Left ventricle myocardium inferior (tissue), 1 donor: ENCODE measurements at regions not wholly inside any gene's neighbourhood (a gene's known extent, or its start where the extent isn't known, plus 50 kb on each side); places are given as distances from the start of the nearest gene placed in this dataset.
"Not testable (repeated sequence)": the region's sequence is repeated elsewhere in the genome, so short reads cannot be mapped to it uniquely, and the experiment has no call there.

ENCODE experiments used
- DNase-seq: peaks from one replicate; pipeline ENCODE4 v3.0.0-alpha.2; 2020
- H3K27ac ChIP-seq: fragments of 200-600 bp; replicated peaks from 2 replicates; pipeline ENCODE4 v1.8.0; 2021
- H3K27me3 ChIP-seq: fragments of 200-600 bp; 2 replicates; pipeline ENCODE4 v1.8.0; 2021; ENCODE audit warnings: low read depth
- H3K36me3 ChIP-seq: fragments of 200-600 bp; 2 replicates; pipeline ENCODE4 v1.8.0; 2021
- H3K4me1 ChIP-seq: fragments of 200-600 bp; 2 replicates; pipeline ENCODE4 v1.8.0; 2021
- H3K4me3 ChIP-seq: fragments of 200-600 bp; 2 replicates; pipeline ENCODE4 v1.8.0; 2021; ENCODE audit warnings: mild to moderate bottlenecking, moderate library complexity
- H3K9me3 ChIP-seq: fragments of 200-600 bp; replicated peaks from 2 replicates; pipeline ENCODE4 v1.8.0; 2021
- intact Hi-C: fragments of 100-400 bp; cut with micrococcal nuclease; formaldehyde crosslinking; loops from one replicate; pipeline ENCODE4 v1.11.0; 2022
- TF ChIP-seq, protein P1 (sequence below): fragments of 200-600 bp; IDR thresholded peaks from 2 replicates; pipeline ENCODE4 v1.8.0; 2021; ENCODE audit warnings: antibody characterized with exemption, mild to moderate bottlenecking, borderline replicate concordance
- donor health status: DM: no; HTN: yes; CAD: no; lungs with severe emphysema.

GRCh38 chr4:181799561-181800069, 443.6 kb upstream of the TENM3 start:
- Histone ChIP-seq H3K4me3 (no peak overlapping the region), H3K27ac (no peak overlapping the region), H3K27me3 (no peaks in the 10 kb centered on the region), H3K4me1 (no peaks in the 10 kb centered on the region), H3K36me3 (no peaks in the 10 kb centered on the region), H3K9me3 (peaks cover 22% of the 10 kb centered on the region)
- intact Hi-C loops = no loop called here
- TF ChIP-seq, protein P1, sequence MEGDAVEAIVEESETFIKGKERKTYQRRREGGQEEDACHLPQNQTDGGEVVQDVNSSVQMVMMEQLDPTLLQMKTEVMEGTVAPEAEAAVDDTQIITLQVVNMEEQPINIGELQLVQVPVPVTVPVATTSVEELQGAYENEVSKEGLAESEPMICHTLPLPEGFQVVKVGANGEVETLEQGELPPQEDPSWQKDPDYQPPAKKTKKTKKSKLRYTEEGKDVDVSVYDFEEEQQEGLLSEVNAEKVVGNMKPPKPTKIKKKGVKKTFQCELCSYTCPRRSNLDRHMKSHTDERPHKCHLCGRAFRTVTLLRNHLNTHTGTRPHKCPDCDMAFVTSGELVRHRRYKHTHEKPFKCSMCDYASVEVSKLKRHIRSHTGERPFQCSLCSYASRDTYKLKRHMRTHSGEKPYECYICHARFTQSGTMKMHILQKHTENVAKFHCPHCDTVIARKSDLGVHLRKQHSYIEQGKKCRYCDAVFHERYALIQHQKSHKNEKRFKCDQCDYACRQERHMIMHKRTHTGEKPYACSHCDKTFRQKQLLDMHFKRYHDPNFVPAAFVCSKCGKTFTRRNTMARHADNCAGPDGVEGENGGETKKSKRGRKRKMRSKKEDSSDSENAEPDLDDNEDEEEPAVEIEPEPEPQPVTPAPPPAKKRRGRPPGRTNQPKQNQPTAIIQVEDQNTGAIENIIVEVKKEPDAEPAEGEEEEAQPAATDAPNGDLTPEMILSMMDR = no peak
- no peak for DNase-seq

DNA sequence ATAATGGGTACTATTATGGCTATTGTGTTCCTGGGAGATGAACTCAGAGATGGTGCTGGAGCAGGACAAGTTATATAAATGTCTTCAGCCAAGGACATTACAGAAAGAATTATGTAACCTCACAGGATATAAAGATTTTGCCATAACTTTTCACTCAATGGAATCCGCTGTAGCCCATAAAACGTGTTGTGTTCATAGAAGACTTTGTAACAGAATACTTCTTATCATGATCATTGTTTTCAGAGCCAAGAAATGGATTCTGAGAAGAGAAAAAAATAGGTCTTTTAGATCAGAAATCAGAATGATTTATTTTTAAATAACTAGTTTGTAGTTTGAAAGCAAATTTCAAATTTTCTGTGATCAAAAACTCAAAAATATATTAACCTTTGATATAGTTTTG, 441.0 kb upstream of the TENM3 start:
- intact Hi-C loops = no loop called here
- H3K4me1 ChIP-seq = no peaks in the 10 kb centered on the region
- TF ChIP-seq, protein P1 = no peak

GRCh38 chr4:181807771-181808170, 435.4 kb upstream of the TENM3 start:
- Histone ChIP-seq H3K27me3 (no peaks in the 10 kb centered on the region), H3K36me3 (no peaks in the 10 kb centered on the region), H3K4me3 (no peak overlapping the region), H3K9me3 (no peaks in the 10 kb centered on the region), H3K27ac (no peak overlapping the region), H3K4me1 (no peaks in the 10 kb centered on the region)
- TF ChIP-seq, protein P1 = no peak
- intact Hi-C loops = no loop called here
- DNase-seq = no peak

More for the DNA sequence above, 441.0 kb upstream of the TENM3 start:
- H3K9me3 ChIP-seq = no peaks in the 10 kb centered on the region
- H3K36me3 ChIP-seq = no peaks in the 10 kb centered on the region
- no peak overlapping the region for H3K4me3 ChIP-seq
- H3K27me3 ChIP-seq = no peaks in the 10 kb centered on the region
- DNase-seq = no peak
- no peak overlapping the region for H3K27ac ChIP-seq

GRCh38 chr4:181810711-181811110, 432.5 kb upstream of the TENM3 start:
- Histone ChIP-seq H3K27ac (no peak overlapping the region), H3K4me1 (no peaks in the 10 kb centered on the region), H3K4me3 (no peak overlapping the region), H3K9me3 (no peaks in the 10 kb centered on the region), H3K36me3 (no peaks in the 10 kb centered on the region), H3K27me3 (no peaks in the 10 kb centered on the region)
- TF ChIP-seq, protein P1 = no peak
- intact Hi-C loops = no loop called here
- no peak for DNase-seq

GRCh38 chr4:181811550-181811949, 431.7 kb upstream of the TENM3 start:
- H3K9me3 ChIP-seq, intact Hi-C loops, H3K4me1 ChIP-seq, H3K36me3 ChIP-seq, H3K27ac ChIP-seq, H3K4me3 ChIP-seq, H3K27me3 ChIP-seq, DNase-seq: not testable (repeated sequence)

GRCh38 chr4:181819946-181820345, 423.3 kb upstream of the TENM3 start:
- Histone ChIP-seq H3K4me3 (no peak overlapping the region), H3K36me3 (no peaks in the 10 kb centered on the region), H3K27me3 (peaks cover 21% of the 10 kb centered on the region), H3K27ac (no peak overlapping the region), H3K9me3 (peaks cover 4% of the 10 kb centered on the region), H3K4me1 (peaks cover 4% of the 10 kb centered on the region)
- TF ChIP-seq, protein P1 = no peak
- no peak for DNase-seq
- intact Hi-C loops = no loop called here
